Heart right ventricle (tissue), 16 donors: ENCODE measurements at regions not wholly inside any gene's neighbourhood (a gene's known extent, or its start where the extent isn't known, plus 50 kb on each side); places are given as distances from the start of the nearest gene placed in this dataset.

Experiments
- ATAC-seq, 8 donors: fragments of 200-7000 bp; cut with Tn5 transposase; one replicate each; pipeline ENCODE4 v1.9.1; 2020; ENCODE audit warnings: mild to moderate bottlenecking in 8 of 8, moderate library complexity in 8 of 8, moderate number of reproducible peaks in 1 of 8
- DNase-seq, 2 donors: peaks; one replicate each; pipeline ENCODE4 v3.0.0-alpha.2; 2020
- H3K27ac ChIP-seq, 10 donors: fragments of 200-600 bp; sonication (generic) in 2 of 10; one replicate each; pipeline versions ENCODE4 v1.5.0 to v1.8.0; 2020 to 2022; ENCODE audit warnings: mild to moderate bottlenecking in 3 of 10
- H3K27me3 ChIP-seq, 7 donors: fragments of 200-600 bp; one replicate each; pipeline ENCODE4 v1.8.0; 2021 to 2022; ENCODE audit warnings: mild to moderate bottlenecking in 2 of 7
- H3K36me3 ChIP-seq, 9 donors: fragments of 200-600 bp; sonication (generic) in 1 of 9; one replicate each; pipeline versions ENCODE4 v1.5.0 to v1.8.0; 2020 to 2022; ENCODE audit warnings: mild to moderate bottlenecking in 2 of 9
- H3K4me1 ChIP-seq, 9 donors: fragments of 200-600 bp; sonication (generic) in 1 of 9; one replicate each; pipeline versions ENCODE4 v1.5.0 to v1.8.0; 2020 to 2022; ENCODE audit warnings: mild to moderate bottlenecking in 4 of 9
- H3K4me3 ChIP-seq, 10 donors: fragments of 200-600 bp; sonication (generic) in 2 of 10; one replicate each; pipeline versions ENCODE4 v1.5.0 to v1.8.0; 2020 to 2022; ENCODE audit warnings: mild to moderate bottlenecking in 7 of 10, moderate library complexity in 2 of 10
- H3K9me3 ChIP-seq, 11 donors: fragments of 200-600 bp in 10 of 11; sonication (generic) in 2 of 11; one replicate each; pipeline versions ENCODE4 v1.5.0 to v1.8.0; 2013 to 2022; ENCODE audit warnings: mild to moderate bottlenecking in 2 of 11, control low read depth in 1 of 11, moderate library complexity in 1 of 11
- CTCF ChIP-seq, 9 donors: fragments of 200-600 bp; sonication (generic) in 2 of 9; IDR thresholded peaks; one replicate each; pipeline versions ENCODE4 v1.5.0 to v1.8.0; 2021 to 2022; ENCODE audit warnings: antibody characterized with exemption in 9 of 9, mild to moderate bottlenecking in 5 of 9, moderate library complexity in 1 of 9
- WGBS, 2 donors: extraction: QIAGEN DNeasy Blood & Tissue Kit; methylation state at CpG; one replicate each; pipeline ENCODE4 v1.1.7; 2013; ENCODE audit warnings: inconsistent platforms in 1 of 2; 5-methylcytosine and 5-hydroxymethylcytosine counted together
- intact Hi-C, 10 donors: fragments of 100-400 bp; cut with DNase I; formaldehyde crosslinking; loops; one replicate each; pipeline versions ENCODE4 v1.11.1 to v1.14.2; 2022
- donor health status: Arrhythmogenic right ventricular cardiomyopathy.
- donor health status: ischemic (EF 13 %, LVEDD 7.1; RV severe dilation, severe dysfunction).
- donor health status: healthy with polysubstance abuse.
- donor health status: DM: no; HTN: yes; CAD: no.
- donor health status: DM: no; HTN: no; CAD: no.
- donor health status: ischemic (EF 25% LVEDD 6.9; RV normal size, moderate dysfunction).
- donor health status: ischemic (EF 25% LVEDD 5.7; RV mildly dilated, moderate dysfunction).
- donor health status: healthy.
- donor health status: DM: yes; HTN: yes; CAD: no.
- donor health status: Ischemic cardiomyopathy.
- donor health status: ischemic (EF 35%, LVEDD 5.7; RV mildly dilated, moderate dysfunction).
- donor health status: nonischemic (EF 11% LVEDD 7.7; RV severe dilation, severe dysfunction).
- donor health status: DM: yes; HTN: yes; CAD: no.
- donor health status: PGD.
- donor health status: ischemic (EF 29% LVEDD 5.4; RV normal size, mild dysfunction).
- donor health status: nonischemic (EF 23%, LVEDD 6.1; RV moderate dilation, normal function).

- no peaks in the 10 kb centered on the region for H3K4me1 ChIP-seq
- H3K27ac ChIP-seq = no peak overlapping the region
- intact Hi-C loops = no loop called here
- H3K36me3 ChIP-seq = no peaks in the 10 kb centered on the region
- DNase-seq = no peak
- peaks cover 0 to 9% (median 0%) of the 10 kb centered on the region in 11 donors for H3K9me3 ChIP-seq
- H3K27me3 ChIP-seq = no peaks in the 10 kb centered on the region
- ATAC-seq = no peak
- H3K4me3 ChIP-seq = no peak overlapping the region
- TF ChIP-seq CTCF (IDR thresholded peaks at IDR 0.05) = no peak
- 81 to 96% methylated on average over 3 of the region's 3 CpGs for WGBS, 2 donors
These were observed 1050.7 kb downstream of the OTOL1 start for GRCh38 chr3:162547321-162547720.

GRCh38 chr3:162555761-162556160, 1059.2 kb downstream of the OTOL1 start:
- no peak overlapping the region for H3K4me3 ChIP-seq
- intact Hi-C loops = no loop called here
- no peaks in the 10 kb centered on the region for H3K9me3 ChIP-seq
- no peaks in the 10 kb centered on the region for H3K27me3 ChIP-seq
- no peaks in the 10 kb centered on the region for H3K4me1 ChIP-seq
- WGBS, 2 donors = 52 to 63% methylated on average over 3 of the region's 3 CpGs
- no peak for ATAC-seq
- no peak overlapping the region for H3K27ac ChIP-seq
- TF ChIP-seq CTCF (IDR thresholded peaks at IDR 0.05) = no peak
- H3K36me3 ChIP-seq = no peaks in the 10 kb centered on the region
- DNase-seq = no peak

GRCh38 chr3:162558016-162558415, 1061.4 kb downstream of the OTOL1 start:
- DNase-seq = no peak
- H3K4me1 ChIP-seq = no peaks in the 10 kb centered on the region
- H3K36me3 ChIP-seq = no peaks in the 10 kb centered on the region
- intact Hi-C loops = no loop called here
- no peak overlapping the region for H3K4me3 ChIP-seq
- H3K27me3 ChIP-seq = no peaks in the 10 kb centered on the region
- no peak for TF ChIP-seq CTCF (IDR thresholded peaks at IDR 0.05)
- no peak for ATAC-seq
- WGBS, 2 donors = 73 to 77% methylated on average over 3 of the region's 3 CpGs
- no peaks in the 10 kb centered on the region for H3K9me3 ChIP-seq
- no peak overlapping the region for H3K27ac ChIP-seq

GRCh38 chr3:162568706-162569105, 1072.1 kb downstream of the OTOL1 start:
- Histone ChIP-seq H3K27ac (no peak overlapping the region), H3K27me3 (no peaks in the 10 kb centered on the region), H3K4me1 (no peaks in the 10 kb centered on the region), H3K36me3 (no peaks in the 10 kb centered on the region), H3K9me3 (no peaks in the 10 kb centered on the region), H3K4me3 (no peak overlapping the region)
- ATAC-seq (no peak), DNase-seq (no peak)
- TF ChIP-seq CTCF (IDR thresholded peaks at IDR 0.05) = no peak
- intact Hi-C loops = no loop called here
- 47 to 55% methylated on average over 2 of the region's 2 CpGs for WGBS, 2 donors

- H3K9me3 ChIP-seq = no peaks in the 10 kb centered on the region
- no peak overlapping the region for H3K4me3 ChIP-seq
- DNase-seq = no peak
- H3K27ac ChIP-seq = no peak overlapping the region
- H3K27me3 ChIP-seq = no peaks in the 10 kb centered on the region
- TF ChIP-seq CTCF (IDR thresholded peaks at IDR 0.05) = no peak
- no peak for ATAC-seq
- WGBS, 2 donors = 59 to 71% methylated on average over 3 of the region's 3 CpGs
- H3K4me1 ChIP-seq = no peaks in the 10 kb centered on the region
- intact Hi-C loops = no loop called here
- no peaks in the 10 kb centered on the region for H3K36me3 ChIP-seq
These were observed 1072.7 kb downstream of the OTOL1 start for GRCh38 chr3:162569314-162569713.
